Fibroblast of mammary gland (primary cell): ENCODE measurements at regions not wholly inside any gene's neighbourhood (a gene's known extent, or its start where the extent isn't known, plus 50 kb on each side); places are given as distances from the start of the nearest gene placed in this dataset.
"Not testable (repeated sequence)": the region's sequence is repeated elsewhere in the genome, so short reads cannot be mapped to it uniquely, and the experiment has no call there.

Experiments
- DNase-seq: peaks from one replicate; pipeline ENCODE4 v3.0.0-alpha.2; 2010; ENCODE audit warnings: low read depth
- H3K4me3 ChIP-seq: 2 replicates; pipeline ENCODE4 v1.5.1; 2011; ENCODE audit warnings: low read depth, mild to moderate bottlenecking, low read length, moderate library complexity; ENCODE audit not compliant: control insufficient read depth
- CTCF ChIP-seq: conservative IDR thresholded peaks from 2 replicates; pipeline ENCODE4 v1.5.1; 2011; ENCODE audit warnings: low read depth, low read length, inconsistent platforms; ENCODE audit not compliant: control insufficient read depth, insufficient read depth

- no peak for DNase-seq
- no peak for TF ChIP-seq CTCF
Measured at GRCh38 chr3:106103383-106103782, 234.6 kb upstream of the CBLB start.

GRCh38 chr3:106104078-106104477, 235.3 kb upstream of the CBLB start:
- TF ChIP-seq CTCF, result no peak
- DNase-seq, result no peak
- no peak overlapping the region for H3K4me3 ChIP-seq

More at GRCh38 chr3:106103383-106103782, 234.6 kb upstream of the CBLB start:
- no peak overlapping the region for H3K4me3 ChIP-seq

DNA sequence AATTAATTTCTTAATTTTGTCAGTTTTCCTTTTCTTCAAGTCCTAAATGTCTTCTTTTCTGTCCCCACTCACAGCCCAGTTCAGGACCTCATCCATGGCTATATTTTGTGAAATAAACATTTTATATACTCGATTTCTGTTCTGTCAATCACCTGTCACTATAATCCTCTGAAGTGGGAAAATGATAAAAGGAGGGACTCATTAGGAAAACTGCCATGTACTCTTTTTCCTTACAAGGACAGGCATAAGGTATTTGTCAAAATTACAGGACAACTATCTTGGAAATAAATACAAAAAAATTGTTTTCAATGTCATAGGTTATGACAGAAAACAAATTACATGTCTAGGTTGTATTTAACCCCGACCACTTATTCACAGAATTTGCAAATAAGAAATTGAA, 240.1 kb upstream of the CBLB start:
- H3K4me3 ChIP-seq, result no peak overlapping the region
- no peak for TF ChIP-seq CTCF
- DNase-seq, result no peak

DNA sequence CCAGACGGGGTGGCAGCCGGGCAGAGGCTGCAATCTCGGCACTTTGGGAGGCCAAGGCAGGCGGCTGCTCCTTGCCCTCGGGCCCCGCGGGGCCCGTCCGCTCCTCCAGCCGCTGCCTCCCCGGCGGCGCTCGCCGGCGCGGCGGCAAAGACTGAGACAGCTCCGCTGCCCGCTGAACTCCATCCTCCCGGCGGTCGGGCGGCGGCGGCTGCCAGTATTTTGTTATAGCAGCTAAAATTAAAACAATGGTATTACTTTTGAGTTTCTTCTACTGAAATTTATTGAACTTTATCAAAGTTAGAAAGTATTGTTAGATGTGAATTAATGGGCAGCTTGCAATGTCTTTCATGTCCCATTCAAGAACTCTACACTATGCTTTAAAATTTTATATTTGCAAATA, 243.7 kb upstream of the CBLB start:
- not testable (repeated sequence) for H3K4me3 ChIP-seq

DNA sequence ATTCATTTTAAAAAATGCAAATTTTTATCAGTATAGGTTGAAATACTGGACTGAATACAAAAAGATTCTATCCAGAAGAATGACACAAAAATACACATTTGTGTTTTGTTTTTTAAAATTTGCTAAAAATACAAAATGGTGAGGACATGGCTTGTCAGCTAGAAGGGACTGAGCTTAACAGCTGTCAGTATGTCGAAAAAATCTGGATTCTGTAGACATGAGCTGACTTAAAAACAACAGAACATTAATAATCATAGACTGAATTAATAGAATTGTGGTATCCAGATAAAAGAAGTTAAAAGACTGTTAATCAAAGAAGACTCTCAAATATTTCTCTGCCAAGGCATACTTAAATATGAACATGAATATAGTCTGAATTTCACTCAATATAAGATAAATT, 244.9 kb upstream of the CBLB start:
- no peak for TF ChIP-seq CTCF
- no peak for DNase-seq
- no peak overlapping the region for H3K4me3 ChIP-seq

More for the DNA sequence above, 243.7 kb upstream of the CBLB start:
- DNase-seq, result not testable (repeated sequence)

DNA sequence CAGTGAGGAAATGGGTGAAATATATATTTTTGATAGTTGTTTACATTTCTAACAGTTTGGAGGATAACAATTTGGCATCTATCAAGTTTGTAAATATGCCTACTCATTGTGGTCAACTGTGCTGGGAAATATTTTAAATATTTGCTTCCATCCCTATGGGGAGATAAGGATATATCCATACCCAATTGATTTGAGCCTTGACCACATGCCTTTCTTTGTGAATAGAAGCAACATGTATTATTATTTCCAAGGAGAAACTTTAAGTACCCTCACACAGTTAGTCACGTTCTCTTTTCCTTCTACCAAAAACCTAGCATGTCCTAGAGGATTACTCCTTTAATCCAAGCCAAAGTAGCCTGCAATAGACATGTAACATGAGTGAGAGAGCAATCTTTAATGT, 245.4 kb upstream of the CBLB start:
- TF ChIP-seq CTCF, result no peak
- no peak overlapping the region for H3K4me3 ChIP-seq
- peak; percentile 8 for DNase-seq

DNA sequence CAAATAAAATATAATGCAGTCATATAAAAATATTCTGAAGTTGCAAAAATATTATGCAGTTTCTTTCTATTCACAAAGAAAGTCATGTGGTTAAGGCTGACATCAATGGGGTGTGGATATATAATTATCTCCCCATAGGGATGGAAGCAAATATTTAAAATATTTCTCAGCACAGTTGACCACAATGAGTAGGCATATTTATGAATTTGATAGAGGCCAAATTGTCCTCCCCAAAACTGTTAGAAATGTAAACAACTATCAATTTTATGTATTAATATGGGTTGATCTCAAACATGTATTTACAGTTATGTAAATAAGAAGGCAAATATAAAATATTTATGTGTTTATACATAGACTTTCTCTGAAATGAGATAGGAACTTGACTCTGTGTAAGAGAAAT, 246.0 kb upstream of the CBLB start:
- TF ChIP-seq CTCF, result no peak
- peak; percentile 46 for DNase-seq
- H3K4me3 ChIP-seq, result no peak overlapping the region
